GM12865 (cell line): ENCODE measurements at regions not wholly inside any gene's neighbourhood (a gene's known extent, or its start where the extent isn't known, plus 50 kb on each side); places are given as distances from the start of the nearest gene placed in this dataset.
"Not testable (repeated sequence)": the region's sequence is repeated elsewhere in the genome, so short reads cannot be mapped to it uniquely, and the experiment has no call there.

ENCODE experiments used
- DNase-seq: peaks from one replicate; pipeline ENCODE4 v3.0.0; 2010; ENCODE audit warnings: low read depth
- H3K4me3 ChIP-seq: 2 replicates; pipeline ENCODE4 v1.5.1; 2011; ENCODE audit warnings: mild to moderate bottlenecking, low read depth, low read length, control low read depth
- CTCF ChIP-seq: IDR thresholded peaks from 2 replicates; pipeline ENCODE4 v1.5.1; 2011; ENCODE audit warnings: low read length, control low read depth, low read depth, inconsistent platforms; ENCODE audit not compliant: insufficient read depth; ENCODE audit errors: missing control alignments

GRCh38 chr2:175843625-175844024, 158.4 kb downstream of the LNPK start:
- H3K4me3 ChIP-seq, result no peak overlapping the region
- DNase-seq, result no peak
- no peak for TF ChIP-seq CTCF

- no peak for TF ChIP-seq CTCF
- DNase-seq, result no peak
- H3K4me3 ChIP-seq, result no peak overlapping the region
These were observed 159.1 kb downstream of the LNPK start for GRCh38 chr2:175842996-175843395.

- DNase-seq, H3K4me3 ChIP-seq: not testable (repeated sequence)
These were observed 161.3 kb downstream of the LNPK start for GRCh38 chr2:175840765-175841164.

- DNase-seq, result no peak
- H3K4me3 ChIP-seq, result no peak overlapping the region
- no peak for TF ChIP-seq CTCF
These were observed 161.8 kb downstream of the LNPK start for GRCh38 chr2:175840256-175840655.

- no peak for TF ChIP-seq CTCF
- DNase-seq, result no peak
- no peak overlapping the region for H3K4me3 ChIP-seq
These were observed 163.1 kb downstream of the LNPK start for GRCh38 chr2:175838979-175839378.

- TF ChIP-seq CTCF, result no peak
- H3K4me3 ChIP-seq, result no peak overlapping the region
- DNase-seq, result no peak
These were observed 165.0 kb downstream of the LNPK start for GRCh38 chr2:175837046-175837445.

- no peak for DNase-seq
- H3K4me3 ChIP-seq, result no peak overlapping the region
- no peak for TF ChIP-seq CTCF
These were observed 165.7 kb downstream of the LNPK start for GRCh38 chr2:175836361-175836760.

- H3K4me3 ChIP-seq, result no peak overlapping the region
- DNase-seq, result no peak
- no peak for TF ChIP-seq CTCF
These were observed 167.6 kb downstream of the LNPK start for GRCh38 chr2:175834477-175834876.
